ENCODE measurements at regions not wholly inside any gene's neighbourhood (a gene's known extent, or its start where the extent isn't known, plus 50 kb on each side); places are given as distances from the start of the nearest gene placed in this dataset.

DNA sequence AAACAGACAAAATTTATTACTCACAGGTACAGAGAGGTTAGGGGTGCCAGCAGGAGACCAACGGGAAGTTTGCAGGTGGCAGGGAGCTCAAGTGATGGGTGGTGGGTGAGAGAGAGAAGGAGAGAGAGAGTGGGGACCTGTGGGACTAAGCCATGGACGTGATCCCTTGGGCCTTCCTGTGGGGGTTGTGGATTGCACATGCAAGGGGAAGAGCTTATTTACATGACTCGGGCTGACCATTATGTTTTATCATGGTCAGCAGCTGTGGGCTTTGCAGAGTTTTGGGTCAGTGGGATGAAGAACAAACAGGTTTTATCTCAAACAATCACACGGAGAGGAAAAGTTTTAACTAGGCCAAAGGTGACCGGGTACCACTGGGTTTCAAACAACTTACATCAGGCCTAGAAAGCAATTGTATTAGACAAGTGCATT lies 156.2 kb upstream of the EXOC2 start (continued):
- TF ChIP-seq MYC (IDR thresholded peaks at IDR 0.05; ENCODE audit: insufficient read depth, insufficient read length, insufficient replicate concordance, low read length, severe bottlenecking) (no peak), BCL11A (IDR thresholded peaks at IDR 0.05; ENCODE audit: low read depth, low read length) (no peak), PML (IDR thresholded peaks at IDR 0.05; ENCODE audit: low read length) (no peak), BACH1 (IDR thresholded peaks at IDR 0.05; ENCODE audit: borderline replicate concordance) (no peak)
- TF ChIP-seq, protein P1, sequence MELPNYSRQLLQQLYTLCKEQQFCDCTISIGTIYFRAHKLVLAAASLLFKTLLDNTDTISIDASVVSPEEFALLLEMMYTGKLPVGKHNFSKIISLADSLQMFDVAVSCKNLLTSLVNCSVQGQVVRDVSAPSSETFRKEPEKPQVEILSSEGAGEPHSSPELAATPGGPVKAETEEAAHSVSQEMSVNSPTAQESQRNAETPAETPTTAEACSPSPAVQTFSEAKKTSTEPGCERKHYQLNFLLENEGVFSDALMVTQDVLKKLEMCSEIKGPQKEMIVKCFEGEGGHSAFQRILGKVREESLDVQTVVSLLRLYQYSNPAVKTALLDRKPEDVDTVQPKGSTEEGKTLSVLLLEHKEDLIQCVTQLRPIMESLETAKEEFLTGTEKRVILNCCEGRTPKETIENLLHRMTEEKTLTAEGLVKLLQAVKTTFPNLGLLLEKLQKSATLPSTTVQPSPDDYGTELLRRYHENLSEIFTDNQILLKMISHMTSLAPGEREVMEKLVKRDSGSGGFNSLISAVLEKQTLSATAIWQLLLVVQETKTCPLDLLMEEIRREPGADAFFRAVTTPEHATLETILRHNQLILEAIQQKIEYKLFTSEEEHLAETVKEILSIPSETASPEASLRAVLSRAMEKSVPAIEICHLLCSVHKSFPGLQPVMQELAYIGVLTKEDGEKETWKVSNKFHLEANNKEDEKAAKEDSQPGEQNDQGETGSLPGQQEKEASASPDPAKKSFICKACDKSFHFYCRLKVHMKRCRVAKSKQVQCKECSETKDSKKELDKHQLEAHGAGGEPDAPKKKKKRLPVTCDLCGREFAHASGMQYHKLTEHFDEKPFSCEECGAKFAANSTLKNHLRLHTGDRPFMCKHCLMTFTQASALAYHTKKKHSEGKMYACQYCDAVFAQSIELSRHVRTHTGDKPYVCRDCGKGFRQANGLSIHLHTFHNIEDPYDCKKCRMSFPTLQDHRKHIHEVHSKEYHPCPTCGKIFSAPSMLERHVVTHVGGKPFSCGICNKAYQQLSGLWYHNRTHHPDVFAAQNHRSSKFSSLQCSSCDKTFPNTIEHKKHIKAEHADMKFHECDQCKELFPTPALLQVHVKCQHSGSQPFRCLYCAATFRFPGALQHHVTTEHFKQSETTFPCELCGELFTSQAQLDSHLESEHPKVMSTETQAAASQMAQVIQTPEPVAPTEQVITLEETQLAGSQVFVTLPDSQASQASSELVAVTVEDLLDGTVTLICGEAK (IDR thresholded peaks at IDR 0.05; ENCODE audit: borderline replicate concordance), result no peak
- TF ChIP-seq, protein P2, sequence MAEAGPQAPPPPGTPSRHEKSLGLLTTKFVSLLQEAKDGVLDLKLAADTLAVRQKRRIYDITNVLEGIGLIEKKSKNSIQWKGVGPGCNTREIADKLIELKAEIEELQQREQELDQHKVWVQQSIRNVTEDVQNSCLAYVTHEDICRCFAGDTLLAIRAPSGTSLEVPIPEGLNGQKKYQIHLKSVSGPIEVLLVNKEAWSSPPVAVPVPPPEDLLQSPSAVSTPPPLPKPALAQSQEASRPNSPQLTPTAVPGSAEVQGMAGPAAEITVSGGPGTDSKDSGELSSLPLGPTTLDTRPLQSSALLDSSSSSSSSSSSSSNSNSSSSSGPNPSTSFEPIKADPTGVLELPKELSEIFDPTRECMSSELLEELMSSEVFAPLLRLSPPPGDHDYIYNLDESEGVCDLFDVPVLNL (IDR thresholded peaks at IDR 0.05; ENCODE audit: low read depth, low read length), result no peak
- TF ChIP-seq, protein P3, sequence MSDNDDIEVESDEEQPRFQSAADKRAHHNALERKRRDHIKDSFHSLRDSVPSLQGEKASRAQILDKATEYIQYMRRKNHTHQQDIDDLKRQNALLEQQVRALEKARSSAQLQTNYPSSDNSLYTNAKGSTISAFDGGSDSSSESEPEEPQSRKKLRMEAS (IDR thresholded peaks at IDR 0.05; ENCODE audit: low read depth, low read length), result no peak

DNA sequence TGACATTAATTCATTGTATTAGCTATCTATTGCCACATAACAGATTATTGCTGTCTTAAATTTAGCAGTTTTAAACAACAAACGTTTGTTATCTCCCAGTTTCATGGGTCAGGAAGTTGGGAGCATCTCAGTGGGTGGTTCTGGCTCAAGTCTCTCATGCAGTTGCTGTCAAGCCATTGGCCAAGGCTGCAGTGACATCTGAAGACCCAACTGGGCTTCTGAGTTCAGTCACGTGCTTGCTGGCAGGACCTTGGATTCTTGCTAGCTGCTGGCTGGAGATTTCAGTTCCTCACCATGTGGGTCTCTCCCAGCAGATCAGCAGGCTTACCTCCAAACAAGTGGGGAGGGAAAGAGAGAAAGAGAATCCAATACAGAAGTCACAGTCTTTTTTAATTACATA lies 152.6 kb upstream of the EXOC2 start:
- intact Hi-C loops (cut with micrococcal nuclease; ENCODE audit: unreplicated experiment), result no loop called here
- no peak overlapping the region for H2AFZ ChIP-seq (ENCODE audit: control insufficient read depth, low read depth, low read length)
- H3K36me3 ChIP-seq (ENCODE audit: control insufficient read depth in 2 of 2, insufficient read depth in 2 of 2, low read length in 1 of 2), result no peaks in the 10 kb centered on the region
- H3K4me2 ChIP-seq (ENCODE audit: control insufficient read depth, insufficient read depth), result no peak overlapping the region
- POLR2A ChIA-PET, result no interaction called here
- BruUV-seq (replicated peaks), result no TSS peak
- TF ChIP-seq RUNX3 (IDR thresholded peaks at IDR 0.05; ENCODE audit: low read length) (no peak), WRNIP1 (IDR thresholded peaks at IDR 0.05; ENCODE audit: borderline replicate concordance, low read depth, low read length) (no peak)
- TF ChIP-seq, protein P4, sequence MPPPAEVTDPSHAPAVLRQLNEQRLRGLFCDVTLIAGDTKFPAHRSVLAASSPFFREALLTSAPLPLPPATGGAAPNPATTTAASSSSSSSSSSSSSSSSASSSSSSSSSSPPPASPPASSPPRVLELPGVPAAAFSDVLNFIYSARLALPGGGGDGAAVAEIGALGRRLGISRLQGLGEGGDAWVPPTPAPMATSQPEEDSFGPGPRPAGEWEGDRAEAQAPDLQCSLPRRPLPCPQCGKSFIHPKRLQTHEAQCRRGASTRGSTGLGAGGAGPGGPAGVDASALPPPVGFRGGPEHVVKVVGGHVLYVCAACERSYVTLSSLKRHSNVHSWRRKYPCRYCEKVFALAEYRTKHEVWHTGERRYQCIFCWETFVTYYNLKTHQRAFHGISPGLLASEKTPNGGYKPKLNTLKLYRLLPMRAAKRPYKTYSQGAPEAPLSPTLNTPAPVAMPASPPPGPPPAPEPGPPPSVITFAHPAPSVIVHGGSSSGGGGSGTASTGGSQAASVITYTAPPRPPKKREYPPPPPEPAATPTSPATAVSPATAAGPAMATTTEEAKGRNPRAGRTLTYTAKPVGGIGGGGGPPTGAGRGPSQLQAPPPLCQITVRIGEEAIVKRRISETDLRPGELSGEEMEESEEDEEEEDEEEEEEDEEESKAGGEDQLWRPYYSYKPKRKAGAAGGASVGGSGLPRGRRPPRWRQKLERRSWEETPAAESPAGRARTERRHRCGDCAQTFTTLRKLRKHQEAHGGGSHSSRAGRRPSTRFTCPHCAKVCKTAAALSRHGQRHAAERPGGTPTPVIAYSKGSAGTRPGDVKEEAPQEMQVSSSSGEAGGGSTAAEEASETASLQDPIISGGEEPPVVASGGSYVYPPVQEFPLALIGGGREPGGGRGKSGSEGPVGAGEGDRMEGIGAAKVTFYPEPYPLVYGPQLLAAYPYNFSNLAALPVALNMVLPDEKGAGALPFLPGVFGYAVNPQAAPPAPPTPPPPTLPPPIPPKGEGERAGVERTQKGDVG (CRISPR knock-in tag; IDR thresholded peaks at IDR 0.05), result no peak
- no peak overlapping the region for H3K4me3 ChIP-seq
- no peak overlapping the region for H3K27ac ChIP-seq (ENCODE audit: control insufficient read depth, insufficient read depth)
- 10% methylated on average over 2 of the region's 2 CpGs for WGBS (ENCODE audit: insufficient coverage, insufficient replicate concordance, low lambda C conversion rate, missing lambda C conversion rate)
- in situ Hi-C loops (cut with MboI), result no loop called here
- ATAC-seq (no peak), FAIRE-seq (no peak), DNase-seq (ENCODE audit: low read depth, low spot score) (no peak)
- H3K27me3 ChIP-seq (replicated peaks in 1 of 2; ENCODE audit: control insufficient read depth in 2 of 2, insufficient read depth in 2 of 2, low read length in 1 of 2), result peaks cover 0 to 3% of the 10 kb centered on the region in 2 experiments; a peak in 1 of 4 replicates
- H3K4me1 ChIP-seq (ENCODE audit: control insufficient read depth, insufficient read depth, low read length), result no peaks in the 10 kb centered on the region
- SMC1A ChIA-PET (ENCODE audit: uncharacterized antibody, unreplicated experiment), result no interaction called here
- CTCF ChIA-PET, result no interaction called here
- H3K9ac ChIP-seq (ENCODE audit: control insufficient read depth, insufficient read depth, low read length), result no peak overlapping the region
- H3K79me2 ChIP-seq (ENCODE audit: control insufficient read depth, insufficient read depth, low read length), result no peaks in the 10 kb centered on the region
- H3K9me3 ChIP-seq (replicated peaks; ENCODE audit: control insufficient read depth, insufficient read depth, low read length), result no peaks in the 10 kb centered on the region; the same call in 2 of the 3 replicates
- H4K20me1 ChIP-seq (ENCODE audit: control insufficient read depth, insufficient read depth), result no peaks in the 10 kb centered on the region
- RAD21 ChIA-PET (ENCODE audit: unreplicated experiment), result no interaction called here

Measured in GM12878 (cell line).